ENCODE measurements at regions not wholly inside any gene's neighbourhood (a gene's known extent, or its start where the extent isn't known, plus 50 kb on each side); places are given as distances from the start of the nearest gene placed in this dataset.
"Not testable (repeated sequence)": the region's sequence is repeated elsewhere in the genome, so short reads cannot be mapped to it uniquely, and the experiment has no call there.

DNA sequence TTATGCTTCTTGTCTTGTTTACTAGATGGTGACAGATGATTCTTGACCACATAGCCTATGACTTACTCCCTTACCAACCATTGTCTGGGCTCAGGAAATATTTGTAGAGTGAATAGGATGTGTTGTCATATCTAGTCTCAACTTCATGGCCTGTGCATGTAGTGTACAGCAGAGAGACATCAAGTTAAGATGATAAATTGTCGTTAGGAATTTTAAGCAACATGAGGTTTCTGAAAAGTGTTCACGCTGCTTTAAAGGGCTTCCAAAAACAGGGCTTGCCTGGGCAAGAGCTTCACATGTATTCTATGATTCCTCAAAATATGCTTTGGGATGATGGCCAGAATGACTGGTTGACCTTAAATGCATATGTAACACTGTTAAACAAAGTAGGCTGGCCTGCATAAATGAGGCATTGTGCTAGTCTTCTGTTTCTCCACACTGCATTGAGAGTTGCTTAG is 424.0 kb downstream of the RND3 start:
- peak; percentile 56 for DNase-seq (ENCODE audit: low read depth)
- TF ChIP-seq, protein P1, sequence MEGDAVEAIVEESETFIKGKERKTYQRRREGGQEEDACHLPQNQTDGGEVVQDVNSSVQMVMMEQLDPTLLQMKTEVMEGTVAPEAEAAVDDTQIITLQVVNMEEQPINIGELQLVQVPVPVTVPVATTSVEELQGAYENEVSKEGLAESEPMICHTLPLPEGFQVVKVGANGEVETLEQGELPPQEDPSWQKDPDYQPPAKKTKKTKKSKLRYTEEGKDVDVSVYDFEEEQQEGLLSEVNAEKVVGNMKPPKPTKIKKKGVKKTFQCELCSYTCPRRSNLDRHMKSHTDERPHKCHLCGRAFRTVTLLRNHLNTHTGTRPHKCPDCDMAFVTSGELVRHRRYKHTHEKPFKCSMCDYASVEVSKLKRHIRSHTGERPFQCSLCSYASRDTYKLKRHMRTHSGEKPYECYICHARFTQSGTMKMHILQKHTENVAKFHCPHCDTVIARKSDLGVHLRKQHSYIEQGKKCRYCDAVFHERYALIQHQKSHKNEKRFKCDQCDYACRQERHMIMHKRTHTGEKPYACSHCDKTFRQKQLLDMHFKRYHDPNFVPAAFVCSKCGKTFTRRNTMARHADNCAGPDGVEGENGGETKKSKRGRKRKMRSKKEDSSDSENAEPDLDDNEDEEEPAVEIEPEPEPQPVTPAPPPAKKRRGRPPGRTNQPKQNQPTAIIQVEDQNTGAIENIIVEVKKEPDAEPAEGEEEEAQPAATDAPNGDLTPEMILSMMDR (IDR thresholded peaks at IDR 0.05; ENCODE audit: insufficient read depth, low read depth, low read length), result no peak
- H3K4me3 ChIP-seq (ENCODE audit: low read depth, low read length), result no peak overlapping the region

DNA sequence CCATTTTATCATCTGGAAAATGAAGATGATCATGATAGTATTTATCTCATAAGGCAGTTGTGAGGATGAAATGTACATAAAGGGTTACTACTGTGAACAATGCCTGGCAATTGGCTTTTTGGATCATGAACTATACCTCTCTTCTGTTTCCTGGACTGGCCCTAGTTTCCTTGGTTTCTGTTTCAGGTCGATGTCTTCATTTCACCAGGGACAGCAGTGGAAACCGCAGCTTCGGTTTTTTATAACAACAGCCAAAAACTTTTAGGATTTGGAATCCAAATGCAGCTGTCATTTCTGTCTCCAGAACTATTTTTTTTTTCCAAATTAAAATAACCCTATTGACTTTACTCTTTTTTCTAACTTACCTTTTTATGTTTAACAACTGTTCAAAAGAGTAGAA is 425.1 kb downstream of the RND3 start:
- no peak overlapping the region for H3K4me3 ChIP-seq (ENCODE audit: low read depth, low read length)
- TF ChIP-seq, protein P1 (IDR thresholded peaks at IDR 0.05; ENCODE audit: insufficient read depth, low read depth, low read length), result no peak
- no peak for DNase-seq (ENCODE audit: low read depth)

DNA sequence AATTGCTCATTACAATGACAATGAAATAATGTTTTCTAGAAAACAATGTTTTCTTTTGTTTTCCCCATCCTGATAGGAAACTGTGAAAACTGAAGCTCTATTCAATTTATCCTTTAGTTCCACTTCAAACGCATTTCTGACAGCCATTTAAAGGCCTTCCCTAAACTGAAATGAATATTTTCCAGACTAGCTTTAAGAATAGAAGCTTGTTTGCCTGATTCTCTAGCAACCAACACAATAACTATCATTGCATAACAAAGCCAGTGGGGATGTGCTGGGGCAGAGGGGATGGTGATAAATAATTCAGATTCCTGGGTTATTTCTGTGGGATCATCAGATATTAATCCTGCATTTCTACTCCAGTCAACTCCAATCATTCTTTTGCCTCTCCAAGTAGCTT is 427.1 kb downstream of the RND3 start:
- TF ChIP-seq, protein P1 (IDR thresholded peaks at IDR 0.05; ENCODE audit: insufficient read depth, low read depth, low read length), result no peak
- DNase-seq (ENCODE audit: low read depth), result no peak
- H3K4me3 ChIP-seq (ENCODE audit: low read depth, low read length), result no peak overlapping the region

DNA sequence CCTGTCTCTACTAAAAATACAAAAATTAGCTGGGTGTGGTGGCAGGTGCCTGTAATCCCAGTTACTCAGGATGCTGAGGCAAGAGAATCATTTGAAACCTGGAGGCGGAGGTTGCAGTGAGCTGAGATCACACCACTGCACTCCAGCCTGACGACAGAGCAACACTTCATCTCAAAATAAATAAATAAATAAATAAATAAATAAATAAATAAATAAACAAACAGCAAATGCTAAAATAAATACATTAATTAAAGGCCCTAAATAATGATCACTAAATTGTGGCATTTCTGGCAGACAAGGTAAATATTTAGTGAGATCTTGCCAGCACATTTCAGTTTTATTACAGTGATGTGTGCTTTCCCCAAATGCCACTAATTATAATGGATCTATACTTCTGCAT is 427.8 kb downstream of the RND3 start:
- not testable (repeated sequence) for DNase-seq (ENCODE audit: low read depth); H3K4me3 ChIP-seq (ENCODE audit: low read depth, low read length)

DNA sequence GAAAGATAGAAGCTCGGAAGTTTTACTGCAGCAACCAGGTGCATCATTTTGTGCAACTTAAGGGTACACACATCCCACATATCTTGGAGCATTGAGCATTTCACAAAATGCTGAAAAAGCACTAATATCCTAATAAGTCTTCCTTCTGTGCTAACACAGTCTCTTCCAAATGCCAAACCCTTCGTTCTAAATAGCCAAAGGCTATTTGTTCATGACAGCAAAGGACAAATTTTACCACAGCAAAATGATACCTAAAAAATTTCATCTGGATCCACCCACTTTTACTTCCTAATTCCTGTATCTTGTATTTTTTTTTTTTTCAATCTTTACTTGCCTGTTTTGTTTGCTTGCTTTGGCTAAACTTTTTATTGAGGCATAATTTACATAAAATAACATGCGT is 435.0 kb downstream of the RND3 start:
- TF ChIP-seq, protein P1 (IDR thresholded peaks at IDR 0.05; ENCODE audit: insufficient read depth, low read depth, low read length), result no peak
- H3K4me3 ChIP-seq (ENCODE audit: low read depth, low read length), result no peak overlapping the region
- DNase-seq (ENCODE audit: low read depth), result no peak

DNA sequence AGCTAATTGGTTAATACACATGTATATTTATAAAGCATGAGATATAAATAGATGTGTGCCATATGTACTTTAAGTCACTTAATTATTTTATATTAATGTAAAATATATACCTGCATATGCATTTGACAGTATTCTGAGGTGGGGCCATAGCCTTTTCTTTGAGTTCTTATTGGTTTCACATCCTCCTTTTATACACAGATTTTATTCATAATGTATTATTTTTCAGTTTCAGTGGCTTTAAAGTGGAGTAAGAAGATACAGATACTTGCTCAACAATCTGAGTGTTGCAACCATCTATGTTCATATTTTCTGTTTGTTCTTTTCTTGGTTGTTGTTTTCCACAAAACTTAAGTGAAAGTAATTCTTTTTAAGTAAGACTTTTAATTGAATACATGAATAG is 436.5 kb downstream of the RND3 start:
- DNase-seq (ENCODE audit: low read depth), result no peak
- TF ChIP-seq, protein P1 (IDR thresholded peaks at IDR 0.05; ENCODE audit: insufficient read depth, low read depth, low read length), result no peak
- no peak overlapping the region for H3K4me3 ChIP-seq (ENCODE audit: low read depth, low read length)

DNA sequence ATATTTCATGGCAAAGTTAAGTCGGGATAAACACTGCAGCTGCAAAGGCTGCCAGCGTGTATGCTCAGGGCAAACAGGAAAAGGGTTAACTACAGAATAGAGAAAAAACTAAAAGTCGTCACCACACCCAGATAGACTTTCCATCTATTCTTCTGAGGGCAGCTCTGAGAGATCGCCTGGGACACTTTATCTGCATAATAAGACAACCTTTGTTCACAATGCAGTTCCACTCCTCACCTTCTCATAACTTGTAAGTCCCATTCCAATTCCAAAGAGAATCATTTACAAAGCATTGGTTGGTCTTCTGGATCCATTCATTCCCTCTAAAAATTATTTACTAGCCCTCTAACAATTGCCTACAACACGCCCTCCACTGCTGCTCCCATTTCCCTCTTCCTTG is 437.4 kb downstream of the RND3 start:
- TF ChIP-seq, protein P1 (IDR thresholded peaks at IDR 0.05; ENCODE audit: insufficient read depth, low read depth, low read length), result no peak
- no peak for DNase-seq (ENCODE audit: low read depth)

More for the DNA sequence above, 437.4 kb downstream of the RND3 start:
- no peak overlapping the region for H3K4me3 ChIP-seq (ENCODE audit: low read depth, low read length)
